ENCODE measurements at regions not wholly inside any gene's neighbourhood (a gene's known extent, or its start where the extent isn't known, plus 50 kb on each side); places are given as distances from the start of the nearest gene placed in this dataset.
A peak's percentile ranks its signal among the peaks of the same experiment; 100 is the strongest.

DNA sequence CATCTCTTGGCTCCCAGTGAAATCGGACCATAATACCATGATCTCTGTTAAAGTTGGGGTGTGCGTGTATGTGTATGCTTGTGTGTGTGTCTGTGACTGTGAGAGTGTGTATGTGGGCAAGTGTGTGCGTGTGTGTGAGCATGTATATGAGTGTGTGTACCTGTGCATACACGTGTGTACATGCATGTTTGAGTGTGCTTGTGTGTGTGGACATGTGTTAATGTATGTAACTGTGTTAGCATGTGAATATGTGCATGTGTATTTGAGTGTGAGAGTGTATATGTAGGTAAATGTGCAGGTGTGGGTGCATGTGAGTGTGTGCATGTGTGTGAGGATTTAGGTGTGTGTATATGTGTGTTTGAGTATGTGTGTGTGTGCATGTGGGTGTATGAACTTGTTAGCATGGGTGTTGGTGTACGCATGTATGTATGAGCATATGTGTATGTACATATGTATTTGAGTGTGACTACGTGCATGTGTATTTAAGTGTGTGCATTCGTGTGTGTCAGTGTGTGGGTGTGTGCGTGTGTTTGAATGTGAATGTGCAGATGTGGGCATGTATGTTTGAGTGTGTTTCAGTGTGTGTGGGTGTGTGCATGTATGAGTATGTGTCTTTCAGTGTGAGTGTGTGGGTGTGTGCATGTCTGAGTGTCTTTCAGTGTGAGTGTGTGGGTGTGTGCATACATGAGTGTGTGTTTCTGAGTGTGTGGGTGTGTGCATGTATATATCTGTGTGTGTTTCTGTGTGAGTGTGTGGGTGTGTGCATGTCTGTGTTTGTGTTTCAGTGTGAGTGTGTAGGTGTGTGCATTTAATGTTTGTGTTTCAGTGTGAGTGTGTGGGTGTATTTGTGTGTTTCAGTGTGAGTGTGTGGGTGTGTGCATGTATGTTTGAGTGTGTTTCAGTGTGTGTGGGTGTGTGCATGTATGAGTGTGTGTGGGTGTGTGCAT lies 183.2 kb downstream of the SOX9 start:
- no peak for DNase-seq

DNA sequence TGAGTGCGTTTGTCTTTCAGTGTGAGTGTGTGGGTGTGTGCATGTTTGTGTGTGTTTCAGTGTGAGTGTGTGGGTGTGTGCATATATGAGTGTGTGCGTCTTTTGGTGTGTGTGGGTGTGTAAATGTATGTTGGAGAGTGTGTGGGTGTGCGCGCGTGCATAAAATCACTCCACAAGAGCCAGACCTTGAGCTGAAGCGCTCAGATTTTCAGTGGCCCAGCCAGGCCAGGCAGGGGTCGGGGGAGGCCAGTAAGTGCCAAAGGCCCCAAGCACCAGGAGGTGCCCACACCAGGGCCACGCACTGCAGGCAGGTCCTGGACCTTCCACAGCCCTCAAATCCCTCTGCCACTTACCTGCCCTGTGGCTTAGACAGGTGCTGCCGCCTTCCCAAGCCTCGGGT lies 184.0 kb downstream of the SOX9 start:
- no peak for DNase-seq

DNA sequence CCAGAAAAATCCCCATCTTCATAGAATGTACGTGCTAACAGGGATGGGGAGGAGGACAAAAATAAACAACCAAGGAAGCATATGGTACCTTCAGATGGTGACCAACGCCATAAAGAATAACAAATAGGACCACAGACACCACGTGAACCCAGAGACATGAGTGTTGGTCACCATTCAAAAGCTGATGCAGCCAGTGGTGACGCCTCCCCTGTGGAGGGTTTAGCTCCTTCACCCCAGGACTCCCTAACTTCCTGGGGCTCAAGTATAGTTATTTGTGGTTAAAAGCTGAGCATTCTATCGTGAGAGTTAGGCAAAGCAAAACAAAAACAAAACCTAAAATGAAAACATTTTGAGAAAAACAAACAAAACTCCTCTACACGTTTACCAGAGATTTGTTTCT lies 184.7 kb downstream of the SOX9 start:
- DNase-seq, result no peak

DNA sequence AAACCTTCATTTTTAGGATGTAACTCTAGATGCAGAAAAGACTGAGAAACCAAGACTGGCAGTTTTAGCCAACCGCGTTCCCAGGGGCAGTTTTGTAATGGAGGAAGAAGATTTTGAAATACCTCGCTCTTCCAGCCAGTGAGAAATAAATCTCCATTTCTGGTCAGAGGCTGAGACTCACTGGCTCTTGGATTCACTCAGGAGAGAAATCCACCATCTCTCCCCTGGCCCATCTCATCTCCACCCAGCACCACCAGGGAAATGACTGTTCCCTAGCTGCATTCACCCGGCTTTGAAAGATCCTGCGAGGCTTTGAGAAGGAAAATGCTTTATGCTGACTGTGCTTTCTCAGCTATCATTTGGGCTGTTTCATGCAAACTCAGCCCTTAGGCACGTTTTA lies 185.2 kb downstream of the SOX9 start:
- no peak for DNase-seq

DNA sequence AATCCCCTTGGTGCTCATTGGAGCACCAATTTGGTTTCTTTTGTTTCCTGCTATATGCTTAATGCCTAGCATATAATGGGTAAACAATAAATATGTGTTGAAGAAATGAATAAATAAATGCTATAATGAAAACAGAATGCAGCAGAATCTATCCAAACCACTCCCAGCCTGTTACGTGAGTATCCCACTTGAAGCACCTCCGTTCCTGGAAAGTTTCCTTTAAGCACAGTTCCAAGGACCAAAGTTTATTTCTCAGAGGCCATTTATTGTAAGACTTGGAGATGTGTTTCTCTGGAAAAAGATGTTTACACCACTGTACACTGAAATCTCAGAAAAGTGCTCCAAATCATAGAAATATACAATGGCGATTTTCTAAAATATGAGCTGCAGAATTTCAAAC lies 187.0 kb downstream of the SOX9 start:
- no peak for DNase-seq

DNA sequence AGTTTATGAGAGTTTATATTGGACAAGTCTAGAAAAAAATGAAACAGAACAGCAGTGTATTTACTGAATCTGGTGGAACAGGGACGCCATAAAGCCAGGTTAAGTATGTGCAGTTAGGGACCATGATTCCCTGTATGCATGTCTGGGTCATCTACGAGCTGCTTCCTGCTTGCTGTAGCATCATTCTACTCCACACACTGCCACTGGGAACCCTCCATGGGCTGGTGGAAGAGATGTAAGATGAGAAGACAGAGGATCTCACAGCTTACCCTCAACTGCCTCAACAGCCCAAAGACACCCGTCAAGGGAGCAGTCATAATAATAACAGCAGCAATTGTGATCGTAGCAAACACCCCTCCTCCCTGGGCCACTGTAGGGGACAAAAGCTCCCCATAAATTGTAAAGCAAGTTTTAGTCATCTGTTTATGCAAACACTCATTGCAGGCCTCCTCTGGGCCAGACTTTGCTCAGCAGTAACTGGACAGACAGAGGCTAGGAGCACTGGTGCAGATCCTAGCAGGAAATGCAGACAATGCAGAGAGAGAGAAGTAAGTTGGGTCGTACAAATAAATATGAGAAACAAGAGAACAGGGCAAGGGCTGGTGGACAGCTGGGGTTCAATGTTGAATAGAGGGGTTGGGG lies 188.0 kb downstream of the SOX9 start:
- DNase-seq, result no peak

DNA sequence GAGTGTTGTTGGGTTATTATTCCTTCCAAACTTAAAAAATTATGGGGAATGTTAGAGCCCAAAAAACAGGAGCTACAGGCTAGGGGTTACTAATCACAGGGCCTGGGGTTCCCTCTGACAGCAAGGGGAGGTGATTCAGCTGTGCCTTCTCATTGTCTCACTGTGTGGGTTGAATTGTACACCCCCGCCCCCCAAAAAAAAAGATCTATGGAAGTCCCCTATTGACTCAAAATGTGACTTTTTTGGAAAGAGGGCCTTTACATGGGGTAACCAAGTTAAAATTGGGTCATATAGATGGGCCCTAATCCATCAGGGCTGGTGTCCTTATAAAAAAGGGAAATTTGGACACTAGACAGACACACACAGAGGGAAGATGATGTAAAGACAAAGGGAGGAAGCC lies 190.2 kb downstream of the SOX9 start:
- DNase-seq, result no peak

DNA sequence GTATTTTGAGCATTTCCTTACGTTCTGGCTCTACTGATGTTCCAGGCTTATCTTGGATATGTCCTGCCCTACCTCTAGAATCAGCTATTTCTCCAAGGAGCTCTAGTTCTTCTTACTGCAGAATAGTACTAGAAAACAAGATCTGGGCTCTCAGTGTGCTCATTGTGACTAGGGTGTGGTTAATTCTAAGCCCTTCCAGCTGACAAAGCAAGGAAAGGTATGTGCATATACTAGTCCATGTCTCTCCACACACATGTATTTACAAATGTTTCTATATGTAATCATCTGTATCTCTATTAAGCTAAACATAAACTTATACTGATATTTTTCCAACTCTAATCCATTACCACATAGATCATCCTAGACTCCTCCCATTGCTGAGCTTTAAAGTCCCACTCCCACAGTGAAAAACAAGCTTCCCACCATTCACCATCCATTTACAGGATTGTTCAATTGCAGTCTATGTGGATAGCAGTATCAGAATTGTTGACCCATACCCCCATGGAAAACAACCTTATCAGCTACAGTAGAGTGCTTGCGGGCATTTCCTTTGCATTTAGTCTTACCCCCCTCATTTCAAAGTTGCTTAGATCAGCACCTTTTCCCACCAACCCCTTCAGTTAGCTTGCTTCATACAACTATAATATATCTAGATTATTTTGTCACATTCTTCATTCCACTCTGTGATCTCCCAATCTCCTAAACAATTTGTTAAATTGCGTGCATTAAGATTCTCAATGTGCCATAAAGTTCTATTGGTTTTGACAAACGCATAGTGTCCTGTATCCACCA lies 194.5 kb downstream of the SOX9 start:
- no peak for DNase-seq

DNA sequence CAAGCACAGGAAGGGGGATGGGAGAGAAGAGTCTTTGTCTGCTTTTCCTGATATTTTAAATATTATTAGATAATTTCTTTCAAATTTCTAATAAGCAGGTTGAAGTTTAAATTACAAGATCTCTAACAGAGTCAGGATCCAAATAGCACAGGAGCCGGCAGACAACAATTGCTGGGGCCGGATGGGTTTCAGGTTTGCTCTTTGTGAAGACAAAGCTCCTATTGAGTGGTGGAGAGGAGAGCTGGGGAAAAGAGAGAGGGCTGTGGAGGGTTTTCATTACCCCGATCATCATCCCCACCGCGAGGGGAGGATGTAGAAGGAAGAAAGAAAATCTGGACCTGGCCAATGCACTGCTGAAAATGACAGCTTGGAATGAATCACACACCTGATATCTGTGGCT lies 197.3 kb downstream of the SOX9 start:
- DNase-seq, result no peak

DNA sequence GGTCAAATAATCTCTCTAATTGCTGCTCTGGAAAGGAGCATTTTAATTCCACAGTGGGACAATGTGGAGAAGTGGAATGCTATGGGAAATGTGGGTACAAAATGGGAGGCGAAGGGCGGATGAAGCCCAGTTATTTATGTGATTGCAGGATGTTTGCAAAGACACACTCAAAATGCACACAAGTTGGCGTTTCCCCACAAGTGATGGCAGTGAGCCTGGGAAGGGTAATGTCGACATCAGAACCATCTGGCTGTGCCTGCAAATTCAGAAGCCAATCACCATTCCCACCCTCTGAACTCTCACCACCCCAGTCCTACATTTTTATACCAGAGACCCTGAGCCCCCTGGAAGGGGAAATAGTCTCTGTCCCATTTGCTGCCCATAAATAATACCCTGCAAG lies 201.1 kb downstream of the SOX9 start:
- no peak for DNase-seq

DNA sequence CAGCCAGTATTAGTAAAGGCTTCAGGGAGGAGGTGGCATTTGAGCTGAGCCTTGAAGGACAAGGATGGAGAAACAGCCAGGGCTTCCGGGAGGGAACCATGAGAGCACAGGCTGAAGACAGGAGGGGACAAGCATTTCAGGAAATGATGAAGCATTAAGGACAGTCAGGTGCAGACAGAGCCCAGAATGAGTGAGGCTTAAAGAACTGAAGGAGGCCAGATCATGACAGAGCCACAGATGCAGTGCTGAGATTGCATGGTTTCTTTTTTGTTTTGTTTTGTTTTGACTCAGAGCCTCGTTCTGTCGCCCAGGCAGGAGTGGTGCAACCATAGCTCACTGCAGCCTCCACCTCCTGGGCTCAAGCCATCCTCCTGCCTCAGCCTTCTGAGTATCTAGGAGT lies 211.5 kb downstream of the SOX9 start:
- DNase-seq, result no peak

DNA sequence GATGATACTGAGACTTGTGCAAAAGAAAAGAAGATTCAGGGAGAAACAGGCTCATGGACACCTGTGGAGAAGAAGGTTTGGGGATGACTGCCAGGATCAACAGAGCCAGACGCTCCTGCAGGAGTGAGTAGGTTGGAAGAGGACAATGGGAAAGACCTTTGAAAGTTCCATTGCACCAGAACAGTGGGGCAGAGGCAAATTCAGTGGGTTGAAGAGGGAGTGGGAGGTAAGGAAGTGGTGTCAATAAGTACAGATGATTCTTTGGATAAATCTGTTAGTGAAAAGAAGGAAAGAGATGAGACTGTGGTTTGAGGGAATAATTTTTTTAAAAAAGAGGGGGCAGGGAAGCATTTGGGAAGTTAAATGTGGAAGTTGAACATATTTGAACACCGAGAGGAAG lies 212.8 kb downstream of the SOX9 start:
- DNase-seq, result no peak

DNA sequence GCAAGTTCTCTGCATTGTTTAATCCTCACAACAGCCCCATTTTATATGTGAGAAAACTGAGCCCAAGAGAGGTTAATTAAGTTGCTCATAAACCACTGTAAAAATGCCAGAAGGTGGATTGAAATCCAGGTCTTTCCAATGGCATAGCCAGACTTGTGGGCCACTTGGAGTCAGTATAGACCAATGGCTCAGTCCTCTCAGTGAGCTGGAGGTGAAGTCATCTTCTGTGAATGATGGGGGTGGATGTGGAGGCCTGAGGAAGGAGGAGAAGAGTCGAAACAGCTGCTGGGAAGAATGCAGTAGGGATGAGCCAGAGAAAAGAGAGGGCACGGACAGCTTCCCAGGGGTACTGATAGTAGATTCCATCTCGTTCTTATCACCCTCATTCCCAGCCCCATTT lies 213.4 kb downstream of the SOX9 start:
- no peak for DNase-seq

DNA sequence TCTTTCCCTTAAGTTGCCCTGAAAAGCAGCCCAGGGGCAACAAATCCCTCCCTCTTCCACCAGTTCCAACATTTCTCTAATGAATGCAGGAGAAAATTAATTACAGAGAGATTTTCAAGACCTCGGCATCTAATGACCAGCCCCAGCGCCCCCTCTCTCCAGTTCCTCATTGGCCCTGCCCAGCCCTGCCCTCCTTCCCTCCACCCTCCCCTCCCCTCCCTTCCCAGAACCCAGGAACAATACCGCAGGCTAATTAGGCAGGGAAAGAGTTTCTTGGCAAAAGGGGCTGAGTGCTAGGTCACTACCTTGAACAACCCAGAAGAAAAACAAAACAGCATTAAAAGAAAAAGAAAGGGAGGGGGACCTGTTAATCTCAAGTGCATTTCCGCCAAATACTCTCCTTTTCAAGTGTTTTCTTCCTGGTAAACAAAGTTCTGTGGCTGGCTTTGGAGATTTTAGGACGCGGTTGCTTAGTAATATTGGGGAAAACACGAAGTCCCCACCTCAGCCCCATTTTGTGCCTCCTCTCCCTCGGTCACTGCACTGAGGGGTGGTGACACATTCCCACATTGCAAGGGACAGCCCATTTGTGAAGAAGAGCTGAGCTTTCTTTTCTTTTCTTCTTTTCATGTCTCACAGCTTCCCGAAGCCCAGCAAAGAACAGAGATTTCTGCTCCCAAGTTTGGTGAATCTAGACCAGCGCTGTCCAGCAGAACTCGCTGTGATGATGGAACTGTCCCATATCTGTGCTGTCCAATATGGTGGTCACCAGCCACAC lies 215.4 kb downstream of the SOX9 start:
- DNase-seq, result peak; percentile 36

DNA sequence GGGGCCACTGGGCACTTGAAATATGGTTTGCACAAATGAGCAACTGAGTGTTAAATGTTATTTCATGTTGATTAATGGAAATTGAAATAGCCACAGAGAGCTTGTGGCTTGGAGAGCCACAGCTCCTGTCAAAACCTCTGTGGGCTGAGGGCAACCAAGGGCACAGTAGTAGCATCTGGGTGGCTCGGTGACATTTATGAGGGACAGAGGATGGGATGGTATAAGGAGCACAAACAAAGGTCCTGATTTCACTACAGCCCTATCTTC lies 215.9 kb downstream of the SOX9 start:
- DNase-seq, result no peak

DNA sequence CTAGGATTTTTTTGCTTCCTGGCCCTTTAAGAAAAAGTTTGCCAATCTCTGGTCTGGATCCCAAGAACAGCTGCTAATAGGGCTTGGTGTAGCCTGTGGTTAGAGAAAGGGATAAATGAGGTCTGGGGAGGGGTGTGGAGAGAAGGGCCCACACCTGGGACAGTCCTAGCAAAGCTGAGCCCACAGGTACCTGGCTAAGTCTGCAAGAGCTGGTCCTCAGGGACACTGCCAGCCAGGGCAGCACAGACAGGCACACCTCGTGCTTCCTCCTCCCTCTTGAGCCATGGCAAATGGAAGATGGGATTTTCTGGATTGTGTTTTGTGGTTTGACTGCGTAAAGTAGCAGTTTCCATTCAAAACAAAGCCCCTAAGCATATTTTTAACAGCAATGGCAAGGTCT lies 217.5 kb downstream of the SOX9 start:
- DNase-seq, result no peak

DNA sequence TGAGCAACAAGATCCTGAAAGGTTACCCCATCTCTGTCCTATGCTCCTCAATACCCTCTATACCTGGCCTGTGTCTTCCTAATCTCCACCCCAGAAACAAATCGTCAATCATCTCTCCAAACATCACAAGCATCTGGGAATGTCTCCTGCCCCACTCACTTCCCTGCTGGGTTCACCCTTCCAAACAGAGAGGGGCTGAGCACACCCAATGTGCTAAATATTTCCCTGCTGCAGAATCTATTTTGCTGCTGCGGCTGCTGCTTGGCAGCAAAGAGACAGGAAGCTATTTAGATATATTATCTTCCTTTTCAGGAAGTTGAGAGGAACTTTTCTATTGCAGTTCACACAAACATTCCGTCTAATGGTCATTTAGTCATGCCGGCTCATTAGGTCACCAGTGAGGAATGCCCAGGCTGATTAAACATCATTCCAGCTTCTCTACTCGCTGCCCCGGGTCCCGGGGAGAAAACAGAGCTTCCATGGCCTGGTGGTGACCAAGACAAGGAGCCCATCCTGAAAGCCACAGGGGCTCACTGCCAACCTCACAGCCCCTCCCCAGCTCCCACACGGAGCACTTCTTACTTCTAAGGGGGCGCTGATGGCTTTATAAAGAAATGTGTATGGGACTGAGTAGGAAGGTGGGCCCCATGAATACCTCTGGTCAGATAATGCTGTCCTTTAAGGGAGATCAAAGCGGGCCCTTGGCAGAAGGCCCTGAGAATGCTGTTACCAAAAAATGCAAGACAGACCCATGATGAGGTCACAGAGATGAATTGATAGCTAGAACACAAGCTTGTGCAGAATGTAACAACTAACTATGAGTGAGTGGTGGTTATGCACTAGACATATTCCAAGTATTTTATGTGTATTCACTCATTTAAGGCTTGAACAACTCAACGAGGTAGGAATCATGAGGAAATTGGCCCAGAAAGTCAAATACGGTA lies 218.3 kb downstream of the SOX9 start:
- no peak for DNase-seq

DNA sequence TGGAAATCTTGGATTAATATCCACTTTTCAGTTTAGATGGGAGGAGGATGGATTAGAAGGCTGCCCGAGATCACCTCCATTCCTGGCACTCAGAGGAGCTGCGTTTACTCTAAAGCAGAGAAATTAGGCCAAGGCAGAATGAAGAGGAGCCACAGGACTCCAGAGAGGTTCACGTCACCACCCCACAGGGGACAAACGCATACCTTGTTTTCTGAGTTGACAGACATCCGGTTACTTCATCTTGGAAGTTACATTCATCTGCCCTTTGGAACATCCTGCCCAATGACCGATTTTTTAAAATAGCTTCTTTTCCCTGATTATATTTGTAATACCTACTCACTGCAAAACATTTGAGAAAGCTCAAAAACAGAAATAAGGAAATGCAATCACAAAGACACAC lies 220.0 kb downstream of the SOX9 start:
- DNase-seq, result no peak

DNA sequence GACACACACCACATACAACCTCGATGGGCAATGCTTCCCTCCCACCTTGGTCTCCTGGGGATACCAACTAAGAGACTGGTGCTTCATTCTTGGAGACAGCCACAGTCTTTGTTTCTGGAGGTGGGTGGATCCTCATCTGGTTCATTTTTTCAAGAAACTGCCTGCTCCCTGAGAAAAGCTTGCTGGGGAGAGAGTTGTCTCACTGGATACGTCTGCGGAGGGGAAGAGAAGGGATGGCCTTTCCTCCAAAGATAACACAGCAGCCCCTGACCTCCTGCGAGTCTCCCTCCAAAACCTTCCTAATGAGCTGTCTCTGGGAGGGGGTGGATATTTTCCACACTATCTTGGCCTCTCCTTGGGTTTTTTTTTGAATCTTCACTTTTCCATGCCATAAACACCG lies 221.2 kb downstream of the SOX9 start:
- no peak for DNase-seq

DNA sequence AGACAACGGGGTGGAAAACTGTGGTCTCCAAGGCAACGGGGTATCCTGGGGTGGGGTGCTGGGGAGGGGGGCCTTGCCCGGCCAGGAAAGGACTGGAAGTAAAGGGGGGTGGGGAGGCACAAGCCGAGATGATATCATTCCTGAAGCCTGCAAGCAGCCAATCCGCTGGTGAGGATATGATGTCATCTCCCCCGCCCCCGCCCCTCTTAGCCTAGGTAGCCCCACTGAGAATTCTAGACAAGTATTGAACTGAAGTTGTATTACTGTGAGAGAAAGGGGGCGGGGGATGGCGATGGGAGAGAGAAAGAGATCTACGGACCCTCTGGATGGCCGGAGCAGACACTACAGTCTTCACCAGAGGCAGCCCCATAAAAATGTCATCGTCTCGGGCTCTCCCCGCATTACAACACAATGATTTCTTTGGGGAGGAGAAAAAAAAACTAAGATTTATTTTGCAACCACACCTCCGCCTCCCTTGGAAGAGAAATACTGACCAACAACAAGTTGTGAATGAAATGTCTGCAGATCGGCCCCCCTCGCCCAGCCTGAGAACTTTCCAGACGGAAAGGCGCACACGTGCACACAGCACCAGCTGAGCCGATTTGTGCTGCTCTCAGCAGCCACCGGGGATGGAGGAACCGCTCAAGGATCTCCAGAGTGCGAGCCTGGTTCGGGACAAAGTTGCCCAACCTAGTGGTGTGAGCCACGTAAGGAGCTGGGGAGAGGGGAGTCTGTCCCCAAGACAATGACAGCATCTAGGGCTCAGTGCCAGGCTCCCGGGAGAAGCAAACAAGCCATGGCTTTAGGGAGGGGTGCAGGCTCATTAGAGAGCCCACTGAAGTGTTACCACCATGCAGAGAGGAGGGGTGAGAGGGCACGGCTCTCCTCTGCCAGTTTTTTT lies 222.1 kb downstream of the SOX9 start:
- DNase-seq, result no peak

DNA sequence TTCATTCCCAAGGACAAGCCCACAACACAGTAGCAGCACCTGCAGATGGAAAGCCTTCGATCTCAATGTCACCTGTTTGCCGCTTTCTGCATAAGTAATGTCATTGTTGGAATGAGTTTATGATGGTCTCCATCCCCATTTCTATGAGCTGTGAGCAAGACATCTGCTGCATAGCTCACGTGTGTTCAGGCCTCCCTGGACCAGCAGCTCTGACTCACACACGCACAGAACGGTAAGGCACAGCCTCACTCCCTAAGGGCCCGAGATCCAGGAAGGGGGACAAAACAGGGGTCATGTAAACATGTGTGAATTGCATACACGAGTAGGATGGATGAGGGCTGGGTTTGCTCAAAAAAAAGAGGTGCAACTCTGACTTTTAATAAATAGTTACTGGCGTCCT lies 223.1 kb downstream of the SOX9 start:
- DNase-seq, result no peak
